ENCODE measurements at regions not wholly inside any gene's neighbourhood (a gene's known extent, or its start where the extent isn't known, plus 50 kb on each side); places are given as distances from the start of the nearest gene placed in this dataset.

DNA sequence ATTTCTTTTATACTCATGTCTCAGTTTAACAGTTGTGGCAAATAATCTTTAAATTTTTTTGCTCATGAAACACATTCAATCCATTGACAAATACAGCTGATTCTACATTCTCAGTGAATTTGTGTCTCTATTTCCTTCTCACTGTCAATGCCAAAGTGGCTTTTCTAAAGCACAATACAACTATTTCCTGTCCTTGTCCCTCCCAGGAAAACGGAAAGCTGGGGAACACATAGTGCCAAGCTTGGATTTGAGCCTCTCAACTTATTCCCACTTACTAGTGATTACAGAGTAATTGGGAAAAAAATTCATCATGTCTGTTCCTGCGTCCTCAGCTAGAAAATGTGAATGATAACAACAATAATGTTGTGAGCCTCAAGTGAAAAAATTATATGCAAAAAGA, 899.7 kb upstream of the CDH2 start:
- DNase-seq (ENCODE audit: low spot score), result no peak

DNA sequence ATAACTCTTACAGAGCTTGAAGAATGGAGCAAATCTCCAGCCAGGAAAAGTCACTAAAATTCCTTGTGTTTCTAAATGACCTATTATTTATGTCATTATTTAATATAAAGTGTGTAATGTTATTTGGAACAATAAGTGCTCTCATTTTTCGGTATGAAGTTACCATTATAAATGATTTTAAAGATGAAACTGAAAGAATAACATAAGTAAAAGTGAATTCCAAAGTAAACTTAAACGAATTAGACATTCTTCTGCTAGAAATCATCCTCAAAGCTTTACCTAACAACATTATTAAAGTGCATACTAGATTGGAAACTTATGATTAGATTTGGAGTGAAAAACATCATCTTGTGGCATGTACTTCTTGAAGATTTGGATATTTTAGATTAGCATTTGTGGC, 897.2 kb upstream of the CDH2 start:
- DNase-seq (ENCODE audit: low spot score), result no peak

DNA sequence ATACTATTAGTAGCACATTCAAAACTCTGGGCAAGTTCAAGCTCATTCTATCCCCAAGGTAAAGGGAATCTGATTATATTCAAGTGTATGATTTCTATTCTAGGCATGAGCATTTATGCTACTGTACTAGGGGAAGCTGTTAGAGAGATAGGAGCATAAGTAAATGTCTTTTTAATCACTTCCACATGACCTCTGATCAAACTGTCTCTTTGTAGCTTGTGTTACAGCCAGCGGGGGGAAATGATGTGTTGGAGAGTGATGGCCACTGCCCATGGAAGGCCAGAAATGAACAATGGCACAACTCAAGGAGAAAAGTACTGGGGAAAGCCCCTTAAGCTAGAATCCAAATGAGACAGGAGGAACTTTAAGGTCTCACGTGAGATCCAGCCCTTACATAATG, 894.9 kb upstream of the CDH2 start:
- no peak for DNase-seq (ENCODE audit: low spot score)

DNA sequence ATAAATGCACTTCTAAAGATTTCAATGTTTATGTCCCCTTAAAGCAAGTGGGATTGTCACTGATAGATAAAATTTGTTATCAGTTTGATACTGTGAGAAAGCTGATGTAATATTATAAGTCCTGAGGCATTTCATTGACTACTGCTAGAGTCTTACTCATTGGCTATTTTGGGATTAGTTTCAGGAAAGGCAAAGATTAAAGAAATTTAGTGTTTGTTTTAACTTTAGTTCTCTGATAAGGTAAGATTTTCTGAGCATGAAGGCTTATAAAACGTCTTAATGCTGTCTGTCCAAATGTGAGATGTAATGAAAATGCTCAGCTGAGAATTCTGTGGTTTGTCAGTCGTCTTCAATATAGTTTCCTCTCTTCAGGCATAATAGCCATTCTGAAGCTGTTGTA, 886.4 kb upstream of the CDH2 start:
- DNase-seq (ENCODE audit: low spot score), result no peak

DNA sequence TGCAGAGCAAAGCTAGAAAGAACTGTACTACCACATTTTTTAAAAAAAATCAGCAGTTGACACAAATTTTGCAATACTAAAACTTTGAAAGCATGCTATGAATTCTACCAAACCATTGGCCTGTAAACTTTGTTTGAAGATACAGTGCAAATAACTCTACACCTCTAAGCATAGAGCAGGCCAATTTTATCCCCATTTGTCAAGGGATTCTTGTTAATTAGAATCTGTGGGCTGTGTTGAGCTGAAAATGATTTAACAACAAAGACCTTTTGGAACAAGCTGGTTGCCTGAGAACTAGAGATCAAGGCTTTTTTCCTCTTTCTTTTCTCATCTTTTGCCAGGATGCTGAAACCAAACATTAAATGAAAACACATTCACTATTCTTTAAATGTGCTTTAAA, 886.0 kb upstream of the CDH2 start:
- DNase-seq (ENCODE audit: low spot score), result no peak

DNA sequence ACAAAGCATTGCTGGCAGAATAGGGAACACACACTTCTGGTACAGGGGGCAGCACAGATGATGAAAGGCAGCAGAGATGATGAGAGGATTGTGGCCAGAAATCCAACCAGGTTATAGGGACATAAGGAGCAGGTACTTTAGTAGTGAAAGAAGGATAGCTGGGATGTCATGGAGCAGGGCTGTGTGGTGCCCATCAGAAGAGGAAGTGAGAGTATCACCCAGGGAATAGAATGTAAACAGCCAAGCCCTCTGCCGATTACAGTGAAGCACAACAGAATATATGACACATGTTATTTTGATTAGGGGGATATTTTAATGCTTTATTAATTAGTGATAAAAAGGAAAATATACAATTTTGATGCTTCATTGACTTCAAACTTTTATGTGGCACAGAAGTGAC, 883.4 kb upstream of the CDH2 start:
- no peak for DNase-seq (ENCODE audit: low spot score)

DNA sequence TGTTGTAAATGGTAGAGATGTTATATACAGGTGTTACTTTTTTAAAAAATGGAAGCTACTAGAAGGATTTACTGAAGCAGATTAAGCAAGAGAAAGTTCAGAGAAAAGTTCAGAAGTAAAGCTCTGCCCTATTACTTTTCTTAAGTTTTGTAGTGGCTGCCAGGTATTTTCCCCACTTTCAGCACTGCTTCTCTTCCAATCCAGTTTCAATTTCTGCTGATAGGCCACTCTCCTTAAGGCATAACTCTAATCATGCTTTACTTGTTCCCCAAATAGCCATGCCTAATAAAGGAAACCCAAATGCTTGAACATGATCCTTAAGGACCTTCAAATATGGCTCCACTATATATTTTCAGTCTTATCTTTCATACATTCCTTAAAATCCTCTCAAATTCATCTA, 880.8 kb upstream of the CDH2 start:
- no peak for DNase-seq (ENCODE audit: low spot score)

DNA sequence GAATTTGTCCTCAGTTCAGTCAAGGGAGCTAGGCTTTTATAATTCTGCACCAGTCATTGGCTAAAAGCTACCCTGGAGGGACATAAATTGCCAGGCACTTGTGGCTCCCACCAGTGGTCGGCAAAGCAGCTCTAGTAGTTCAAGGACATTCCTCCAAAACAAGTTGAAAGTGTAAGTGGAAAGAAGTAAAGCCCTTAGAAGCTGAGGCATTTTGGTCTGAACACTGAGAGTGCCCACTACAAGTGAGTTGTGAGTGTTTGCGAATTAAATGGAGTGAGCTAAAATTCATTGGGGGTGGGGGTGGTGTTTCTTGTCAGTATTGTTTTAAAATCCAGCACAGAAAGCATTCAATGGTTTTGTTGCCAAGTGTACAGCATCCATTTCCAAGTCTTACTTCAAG, 879.9 kb upstream of the CDH2 start:
- DNase-seq (ENCODE audit: low spot score), result no peak

DNA sequence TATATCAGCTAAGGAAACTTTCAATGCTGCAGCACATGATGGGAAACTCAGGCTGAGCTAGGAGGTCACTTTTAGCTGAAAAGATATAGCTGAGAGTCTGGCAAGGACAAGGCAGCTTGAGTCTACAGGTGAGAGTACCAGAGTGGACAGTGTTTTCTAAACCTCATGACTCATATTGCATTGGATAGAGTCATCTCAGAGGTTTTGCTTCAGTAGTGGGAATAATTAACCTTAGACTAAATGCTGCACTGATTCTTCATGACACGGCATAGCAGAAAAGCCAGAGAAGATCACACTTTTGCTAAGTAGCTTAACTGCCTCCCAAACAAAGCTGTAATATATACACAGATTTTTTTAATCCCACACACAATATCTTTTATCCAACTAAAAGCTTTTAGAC, 865.0 kb upstream of the CDH2 start:
- DNase-seq (ENCODE audit: low spot score), result no peak

DNA sequence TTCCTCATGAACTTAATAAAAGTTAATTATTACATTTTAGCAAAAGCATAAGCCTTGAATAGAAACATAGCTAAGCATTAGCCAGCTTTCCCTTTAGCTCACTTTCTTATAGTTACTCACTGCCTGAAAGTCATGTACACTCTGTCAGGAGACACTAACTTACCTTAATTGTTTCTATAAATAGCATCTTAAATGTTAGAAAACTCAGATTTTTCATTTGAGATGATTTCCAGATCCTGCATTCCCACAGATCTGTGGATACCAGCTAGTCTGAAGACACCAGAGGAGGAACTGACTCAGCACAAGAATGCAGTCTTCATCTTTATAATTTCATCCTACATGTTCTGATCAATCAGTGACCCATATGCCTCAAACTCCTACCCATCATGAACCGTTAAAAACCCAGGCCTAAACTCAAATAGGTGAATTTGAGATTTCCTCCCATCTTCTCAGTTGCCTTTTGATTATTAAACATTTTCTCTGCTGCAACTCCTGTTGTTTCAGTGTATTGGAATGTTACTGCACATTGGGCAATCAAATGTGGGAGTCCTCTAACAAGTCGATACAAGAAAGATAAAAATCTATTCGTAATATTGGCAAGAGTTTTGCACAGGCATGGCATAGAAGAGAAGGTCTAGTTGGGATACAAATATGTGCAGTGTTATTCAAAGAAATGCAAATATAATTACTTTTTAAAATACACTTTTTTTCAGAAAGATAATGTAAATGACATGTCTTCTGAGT, 857.4 kb upstream of the CDH2 start:
- no peak for DNase-seq (ENCODE audit: low spot score)

DNA sequence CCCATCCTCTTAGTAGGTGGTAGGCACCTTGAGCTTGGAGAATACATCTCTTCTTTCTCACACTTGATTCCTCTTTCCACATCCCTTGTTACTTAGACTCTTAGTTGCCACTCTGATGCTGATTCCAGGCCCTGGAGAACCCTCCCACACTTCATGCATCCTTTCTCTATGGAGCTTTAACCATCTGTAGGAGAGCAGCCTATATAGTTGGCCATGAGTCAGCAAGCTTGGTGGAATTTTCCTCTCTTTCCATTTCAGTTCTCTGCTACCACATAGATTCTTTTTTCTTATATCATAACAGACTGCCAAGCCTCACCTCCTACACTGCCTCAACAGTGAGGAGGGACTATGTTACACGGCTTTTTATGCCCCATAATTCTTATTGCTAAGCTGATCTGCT, 851.6 kb upstream of the CDH2 start:
- no peak for DNase-seq (ENCODE audit: low spot score)

DNA sequence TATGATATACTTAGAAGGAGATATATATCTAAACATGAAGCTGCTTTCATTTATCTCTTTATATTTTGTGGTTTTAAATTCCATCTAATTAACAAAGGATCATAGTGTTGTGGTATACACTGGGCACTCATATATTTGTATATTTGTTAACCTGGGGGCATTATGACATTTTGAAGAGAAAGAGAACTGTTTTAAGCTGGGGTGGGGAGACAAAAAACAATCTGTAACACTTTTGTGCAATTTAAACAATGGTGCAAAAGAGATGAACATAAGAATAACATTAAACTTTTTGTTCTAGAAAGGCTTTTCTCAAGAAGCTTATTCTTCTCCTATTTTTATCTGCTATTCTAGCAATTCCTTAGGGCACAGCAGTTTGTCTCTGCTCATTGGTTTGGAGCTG, 842.0 kb upstream of the CDH2 start:
- DNase-seq (ENCODE audit: low spot score), result no peak

DNA sequence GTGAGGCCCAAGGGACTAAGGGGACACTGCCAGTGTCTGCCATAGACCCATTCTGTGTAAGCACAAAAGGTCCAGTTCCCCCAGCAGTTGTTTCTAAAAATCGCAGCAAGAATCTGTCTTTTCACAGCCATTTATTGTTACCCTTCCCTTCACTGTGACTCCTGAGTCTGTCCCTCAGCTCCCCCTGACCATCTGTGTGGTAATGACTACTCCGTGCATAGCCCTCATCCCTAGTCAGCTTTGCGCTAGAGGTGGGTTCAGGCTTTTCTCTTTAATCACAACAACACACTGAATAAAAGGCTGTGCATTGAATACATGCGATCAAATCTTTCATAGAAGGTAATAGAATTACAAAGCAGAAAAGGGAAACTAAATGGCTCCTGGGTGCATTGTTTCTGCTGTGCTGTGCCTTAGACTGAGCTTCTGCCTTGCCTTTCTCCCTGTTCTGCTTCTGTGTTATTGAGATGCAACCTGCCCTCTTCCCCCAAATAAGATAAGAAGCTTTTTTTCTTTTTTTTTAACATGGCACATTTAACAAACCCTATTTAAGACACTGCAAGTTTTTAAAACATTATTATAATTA, 836.0 kb upstream of the CDH2 start:
- no peak for DNase-seq (ENCODE audit: low spot score)

DNA sequence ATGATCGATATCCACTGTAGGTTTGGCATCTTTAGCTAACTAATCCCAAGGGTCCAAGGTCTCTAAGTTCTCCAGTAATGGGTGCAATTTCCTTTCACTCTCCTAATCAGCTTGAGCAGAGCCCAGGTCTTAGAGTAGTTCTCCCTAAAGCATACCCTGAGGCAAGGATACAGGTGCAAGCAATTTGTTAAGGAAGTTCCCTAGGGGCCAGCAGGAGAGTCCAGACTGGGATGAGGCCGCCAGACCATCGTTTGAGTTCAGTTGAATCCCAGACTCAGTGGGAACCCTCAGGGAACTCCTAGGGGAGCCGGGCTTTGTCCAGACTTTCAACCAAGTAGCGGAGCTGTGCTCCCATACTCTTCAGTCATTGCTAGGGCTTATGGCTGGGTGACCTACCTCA, 835.4 kb upstream of the CDH2 start:
- DNase-seq (ENCODE audit: low spot score), result no peak

DNA sequence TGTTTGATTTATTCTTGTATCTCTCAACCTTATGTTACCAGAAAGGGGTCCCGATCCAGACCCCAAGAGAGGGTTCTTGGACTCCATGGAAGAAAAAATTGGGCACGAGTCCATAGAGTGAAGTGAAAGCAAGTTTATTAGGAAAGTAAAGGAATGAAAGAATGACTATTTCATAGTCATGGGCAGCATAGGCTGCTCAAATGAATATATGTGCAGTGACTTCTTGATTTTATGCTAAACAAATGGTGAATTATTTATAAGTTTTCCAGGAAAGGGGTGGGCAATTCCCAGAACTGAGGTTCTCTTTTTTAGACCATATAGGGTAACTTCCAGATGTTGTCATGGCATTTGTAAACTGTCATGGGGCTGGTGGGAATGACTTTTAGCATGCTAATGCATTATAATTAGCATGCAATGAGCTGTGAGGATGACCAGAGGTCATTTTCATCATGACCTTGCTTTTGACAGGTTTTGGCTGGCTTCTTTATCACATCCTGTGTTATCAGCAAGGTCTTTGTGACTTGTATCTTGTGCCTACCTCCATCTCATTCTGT, 832.4 kb upstream of the CDH2 start:
- no peak for DNase-seq (ENCODE audit: low spot score)

DNA sequence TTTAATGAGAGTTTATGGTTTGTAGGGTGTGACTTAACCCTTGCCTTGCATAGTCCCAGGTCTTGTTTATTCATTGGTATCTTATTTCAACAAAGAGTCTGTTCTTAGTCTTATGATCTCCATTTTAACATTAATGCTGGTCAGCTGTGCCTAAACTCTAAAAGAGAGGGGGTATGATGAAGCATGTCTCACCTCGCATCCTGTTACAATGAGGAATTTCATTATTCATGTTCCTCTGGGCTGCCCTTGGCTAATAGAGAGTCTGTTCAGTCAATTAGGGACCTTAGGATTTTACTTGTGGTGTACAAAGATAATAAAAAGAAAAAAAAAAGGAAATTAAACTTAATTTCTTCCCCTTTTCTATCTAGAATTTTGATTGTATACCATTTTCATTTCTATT, 831.9 kb upstream of the CDH2 start:
- DNase-seq (ENCODE audit: low spot score), result no peak

DNA sequence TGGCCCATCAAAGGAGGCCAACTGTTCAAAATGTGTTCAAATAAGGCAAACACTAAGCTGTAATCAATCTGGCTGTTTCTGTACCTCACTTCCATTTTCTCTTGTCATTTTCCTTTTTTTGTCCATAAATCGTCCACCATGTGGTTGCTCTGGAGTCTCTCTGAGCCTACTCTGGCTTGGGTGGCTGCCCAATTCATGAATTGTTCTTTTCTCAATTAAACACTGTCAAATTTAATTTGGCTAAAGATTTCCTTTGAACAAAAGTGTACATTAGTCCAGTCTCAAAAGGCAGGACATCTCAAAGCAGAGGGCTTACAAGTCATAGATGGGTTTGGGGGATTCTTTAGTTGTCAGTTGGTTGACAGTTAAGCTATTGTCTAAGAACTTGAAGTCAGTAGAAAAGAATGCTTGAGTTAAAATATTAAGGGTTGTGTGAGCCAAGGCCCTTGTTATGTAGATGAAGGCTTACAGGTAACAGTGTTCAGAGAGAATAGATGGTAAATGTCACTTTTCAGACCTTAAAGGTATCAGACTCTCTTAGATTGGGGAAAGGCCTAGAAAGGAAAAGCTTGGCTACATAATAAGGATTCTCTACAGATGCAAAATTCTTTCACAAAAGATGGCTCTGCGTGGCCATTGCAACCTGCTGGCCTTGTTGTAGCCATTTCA, 831.2 kb upstream of the CDH2 start:
- DNase-seq (ENCODE audit: low spot score), result no peak

DNA sequence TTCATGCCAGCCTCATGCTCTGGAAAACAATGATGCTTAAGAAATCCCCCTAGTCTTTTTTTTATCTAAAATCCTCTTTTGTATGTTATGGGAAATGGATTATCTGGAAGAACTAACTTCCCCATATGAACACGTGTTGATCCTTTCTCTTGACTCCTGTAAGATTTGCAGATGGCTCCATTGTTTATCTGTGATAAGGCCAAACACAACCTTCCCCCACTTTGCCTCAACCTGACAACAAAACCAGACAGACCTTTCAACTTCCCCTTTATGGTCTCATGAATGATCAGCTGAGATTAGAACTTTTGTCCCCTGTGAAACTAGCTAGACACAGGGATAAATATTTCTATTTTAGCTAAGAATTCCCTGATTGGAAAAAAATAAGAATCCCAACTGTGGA, 828.0 kb upstream of the CDH2 start:
- DNase-seq (ENCODE audit: low spot score), result no peak

DNA sequence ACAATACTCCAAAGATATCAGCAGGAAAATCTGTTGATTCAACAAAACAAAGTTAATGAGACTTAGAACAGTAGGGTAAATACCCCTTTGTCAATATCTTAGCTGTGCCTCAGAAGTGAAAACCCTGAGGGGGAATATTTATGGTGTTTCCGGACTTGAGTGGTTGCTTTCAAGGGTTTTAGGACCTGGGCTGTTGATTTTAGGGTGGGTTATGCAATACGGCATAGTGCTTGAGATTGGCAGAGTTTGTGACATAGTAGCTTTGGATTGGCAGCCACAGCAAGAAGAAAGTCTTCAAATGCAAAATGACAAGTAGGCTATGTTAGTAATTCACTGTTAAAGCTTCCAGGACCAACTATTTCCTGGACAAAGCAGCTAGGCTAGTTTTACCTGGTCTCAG, 826.3 kb upstream of the CDH2 start:
- no peak for DNase-seq (ENCODE audit: low spot score)

DNA sequence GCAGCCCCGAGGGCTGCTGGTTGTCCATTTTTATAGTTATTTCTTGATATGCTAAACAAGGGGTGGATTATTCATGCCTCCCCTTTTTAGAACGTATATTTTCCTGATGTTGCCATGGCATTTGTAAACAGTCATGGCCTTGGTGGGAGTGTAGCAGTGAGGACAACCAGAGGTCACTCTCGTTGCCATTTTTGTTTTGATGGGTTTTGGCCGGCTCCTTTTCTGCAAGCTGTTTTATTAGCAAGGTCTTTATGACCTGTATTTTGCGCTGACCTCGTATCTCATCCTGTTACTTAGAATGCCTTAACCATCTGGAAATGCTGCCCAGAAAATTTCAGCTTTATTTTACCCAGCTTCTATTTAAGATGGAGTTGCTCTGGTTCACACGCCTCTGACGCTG, 825.8 kb upstream of the CDH2 start:
- no peak for DNase-seq (ENCODE audit: low spot score)

DNA sequence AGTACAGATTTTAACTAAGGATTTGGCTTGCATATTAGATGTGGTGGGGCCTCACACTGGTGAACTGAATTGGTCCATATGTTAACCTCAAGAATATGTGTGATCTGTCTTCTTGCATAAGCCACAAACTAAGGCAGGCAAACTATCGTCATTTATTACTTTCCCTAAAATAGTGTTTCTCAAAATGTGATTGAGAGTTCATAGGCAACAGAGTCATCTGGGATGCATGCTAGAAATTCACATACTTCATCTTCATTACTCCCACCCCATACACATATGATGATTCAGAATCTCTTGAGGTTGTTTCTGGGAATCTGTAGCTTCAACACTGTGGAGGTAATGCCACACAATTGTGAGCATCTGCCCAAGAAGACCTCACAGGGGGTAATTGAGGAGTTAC, 822.8 kb upstream of the CDH2 start:
- DNase-seq (ENCODE audit: low spot score), result no peak

DNA sequence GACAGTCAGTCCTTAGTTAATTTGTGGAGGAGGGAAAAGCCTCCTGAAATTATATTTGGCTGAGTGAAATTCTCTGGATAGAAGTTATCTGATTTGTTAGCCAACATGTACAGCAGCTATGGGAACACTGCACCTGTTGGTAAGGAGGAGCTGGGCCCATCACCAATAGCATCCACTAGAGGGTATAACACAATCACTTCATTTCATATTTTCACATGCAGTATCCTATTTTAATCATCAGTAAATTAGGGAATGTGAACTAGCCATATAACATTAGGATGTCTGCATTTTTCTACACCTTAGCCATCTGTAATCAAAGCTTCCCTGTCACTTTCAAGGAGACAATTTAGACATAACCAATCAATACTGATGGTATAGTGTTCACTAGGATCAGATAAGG, 818.4 kb upstream of the CDH2 start:
- no peak for DNase-seq (ENCODE audit: low spot score)

DNA sequence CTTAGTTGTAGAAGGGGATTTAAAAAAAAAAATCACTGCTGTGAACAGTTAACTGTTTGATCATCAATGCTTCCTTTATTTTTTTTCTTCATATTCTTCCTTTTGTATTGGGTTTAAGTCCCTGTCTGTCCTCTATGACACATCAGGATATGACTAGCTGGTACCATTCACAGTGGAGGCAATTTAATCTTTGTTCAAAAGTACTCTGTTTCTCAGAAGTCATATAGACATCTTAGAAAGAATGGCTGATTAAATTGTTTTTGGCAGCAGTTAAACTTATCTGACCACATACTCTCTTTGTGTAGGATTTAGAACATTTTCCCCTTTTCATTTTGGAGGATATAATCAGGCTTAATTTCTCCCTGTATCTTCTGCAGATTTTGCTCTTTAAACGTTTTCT, 807.8 kb upstream of the CDH2 start:
- no peak for DNase-seq (ENCODE audit: low spot score)

DNA sequence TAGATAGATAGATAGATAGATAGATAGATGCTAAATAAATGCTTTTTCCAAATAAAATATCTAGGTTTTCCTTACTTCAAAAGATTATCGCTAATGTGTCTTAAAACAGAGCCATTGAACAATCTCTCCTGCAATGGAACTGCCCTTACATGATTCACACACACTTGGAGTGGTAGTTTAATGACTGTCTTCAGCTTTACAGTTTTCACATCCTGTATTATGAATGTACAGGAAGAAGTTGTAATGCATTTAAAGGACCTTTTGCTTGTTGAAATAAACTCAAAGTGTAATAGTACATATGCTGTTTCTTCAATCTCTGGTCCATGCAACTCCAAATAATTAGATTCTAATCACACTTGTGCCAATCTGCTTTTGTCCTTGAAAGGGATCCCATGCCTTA, 797.6 kb upstream of the CDH2 start:
- no peak for DNase-seq (ENCODE audit: low spot score)
